Stimulated activated naive CD8-positive, alpha-beta T cell treated with anti-CD3 and anti-CD28 coated beads, Interleukin-15, amount 100 ng/mL, for 72 hours (primary cell): ENCODE measurements at regions not wholly inside any gene's neighbourhood (a gene's known extent, or its start where the extent isn't known, plus 50 kb on each side); places are given as distances from the start of the nearest gene placed in this dataset.

Experiments used
- ATAC-seq: fragments of 150-1000 bp; cut with Tn5 transposase; 2 replicates; pipeline ENCODE4 v1.10.0; 2021; ENCODE audit warnings: mild to moderate bottlenecking, moderate library complexity
- DNase-seq, 2 donors: peaks; one replicate each; pipeline ENCODE4 v3.0.0; 2021 to 2022
- H3K27ac Mint-ChIP-seq, 2 donors: one replicate each; pipeline ENCODE4 v1.8.0; 2022; ENCODE audit warnings: mild to moderate bottlenecking in 2 of 2, mixed read lengths in 2 of 2, moderate library complexity in 2 of 2
- H3K27me3 Mint-ChIP-seq: one replicate; pipeline ENCODE4 v1.8.0; 2022; ENCODE audit warnings: mixed read lengths
- H3K4me1 Mint-ChIP-seq: one replicate; pipeline ENCODE4 v1.8.0; 2022; ENCODE audit warnings: mild to moderate bottlenecking, mixed read lengths
- H3K4me3 Mint-ChIP-seq, 2 donors: one replicate each; pipeline ENCODE4 v1.8.0; 2022; ENCODE audit warnings: mild to moderate bottlenecking in 2 of 2, mixed read lengths in 2 of 2, moderate library complexity in 1 of 2
- H3K9me3 Mint-ChIP-seq, 2 donors: one replicate each; pipeline ENCODE4 v1.8.0; 2022; ENCODE audit warnings: mixed read lengths in 2 of 2

- no peak overlapping the region for H3K27ac Mint-ChIP-seq
- no peaks in the 10 kb centered on the region for H3K4me1 Mint-ChIP-seq
- ATAC-seq, result no peak
- peaks cover 0 to 10% of the 10 kb centered on the region in 2 donors for H3K9me3 Mint-ChIP-seq
- H3K27me3 Mint-ChIP-seq, result no peaks in the 10 kb centered on the region
- DNase-seq, result no peak
- H3K4me3 Mint-ChIP-seq, result no peak overlapping the region
Measured at GRCh38 chr2:22518641-22519040, 866.3 kb upstream of the KLHL29 start.

GRCh38 chr2:22520369-22521288, 864.4 kb upstream of the KLHL29 start:
- H3K4me3 Mint-ChIP-seq, result no peak overlapping the region
- H3K4me1 Mint-ChIP-seq, result no peaks in the 10 kb centered on the region
- H3K9me3 Mint-ChIP-seq, result peaks cover 0 to 3% of the 10 kb centered on the region in 2 donors
- no peaks in the 10 kb centered on the region for H3K27me3 Mint-ChIP-seq
- ATAC-seq (no peak), DNase-seq (no peak)
- no peak overlapping the region for H3K27ac Mint-ChIP-seq

GRCh38 chr2:22521620-22522019, 863.4 kb upstream of the KLHL29 start:
- H3K9me3 Mint-ChIP-seq, result no peaks in the 10 kb centered on the region

GRCh38 chr2:22525681-22526080, 859.3 kb upstream of the KLHL29 start:
- no peak overlapping the region for H3K27ac Mint-ChIP-seq
- H3K4me1 Mint-ChIP-seq, result no peaks in the 10 kb centered on the region
- peaks cover 0 to 5% of the 10 kb centered on the region in 2 donors for H3K9me3 Mint-ChIP-seq
- ATAC-seq (no peak), DNase-seq (no peak)
- H3K27me3 Mint-ChIP-seq, result no peaks in the 10 kb centered on the region
- no peak overlapping the region for H3K4me3 Mint-ChIP-seq

More at GRCh38 chr2:22521620-22522019, 863.4 kb upstream of the KLHL29 start:
- Mint-ChIP-seq H3K27me3 (no peaks in the 10 kb centered on the region), H3K4me3 (no peak overlapping the region), H3K4me1 (no peaks in the 10 kb centered on the region), H3K27ac (no peak overlapping the region)
- no peak for ATAC-seq
- DNase-seq, result no peak

GRCh38 chr2:22530131-22530530, 854.8 kb upstream of the KLHL29 start:
- H3K4me1 Mint-ChIP-seq, result no peaks in the 10 kb centered on the region
- H3K27ac Mint-ChIP-seq, result no peak overlapping the region
- ATAC-seq (no peak), DNase-seq (no peak)
- H3K9me3 Mint-ChIP-seq, result peaks cover 5 to 13% of the 10 kb centered on the region in 2 donors
- no peaks in the 10 kb centered on the region for H3K27me3 Mint-ChIP-seq
- H3K4me3 Mint-ChIP-seq, result no peak overlapping the region

- DNase-seq (no peak), ATAC-seq (no peak)
- H3K27me3 Mint-ChIP-seq, result no peaks in the 10 kb centered on the region
- peaks cover 16 to 21% of the 10 kb centered on the region in 2 donors for H3K9me3 Mint-ChIP-seq
- no peaks in the 10 kb centered on the region for H3K4me1 Mint-ChIP-seq
- H3K4me3 Mint-ChIP-seq, result no peak overlapping the region
- H3K27ac Mint-ChIP-seq, result no peak overlapping the region
Measured at GRCh38 chr2:22536133-22536532, 848.8 kb upstream of the KLHL29 start.

- ATAC-seq (no peak), DNase-seq (no peak)
- peaks cover 10 to 15% of the 10 kb centered on the region in 2 donors for H3K9me3 Mint-ChIP-seq
- H3K27me3 Mint-ChIP-seq, result no peaks in the 10 kb centered on the region
- H3K4me3 Mint-ChIP-seq, result no peak overlapping the region
- H3K27ac Mint-ChIP-seq, result no peak overlapping the region
- H3K4me1 Mint-ChIP-seq, result no peaks in the 10 kb centered on the region
Measured at GRCh38 chr2:22554453-22554852, 830.5 kb upstream of the KLHL29 start.

DNA sequence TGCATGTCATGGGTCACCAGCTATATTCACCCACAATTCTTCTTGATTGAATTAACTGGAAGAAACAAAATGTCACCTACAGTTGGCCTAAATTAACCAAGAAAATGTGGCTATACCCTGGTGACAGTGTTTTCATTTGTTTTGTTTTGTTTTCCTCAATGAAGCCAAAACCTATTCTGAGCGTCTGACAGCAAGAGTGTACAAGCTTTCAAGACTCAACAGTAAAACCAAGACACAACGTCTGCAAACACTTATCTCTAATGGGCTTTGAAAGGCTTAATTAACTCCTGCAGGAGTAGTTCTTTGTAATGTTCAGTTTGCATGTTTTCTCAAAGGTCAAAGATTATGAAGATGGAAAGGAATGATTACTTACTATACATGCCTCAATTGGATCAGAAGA, 827.6 kb upstream of the KLHL29 start:
- H3K4me3 Mint-ChIP-seq, result no peak overlapping the region
- H3K9me3 Mint-ChIP-seq, result peaks cover 0 to 6% of the 10 kb centered on the region in 2 donors
- ATAC-seq (no peak), DNase-seq (no peak)
- no peaks in the 10 kb centered on the region for H3K4me1 Mint-ChIP-seq
- no peak overlapping the region for H3K27ac Mint-ChIP-seq
- H3K27me3 Mint-ChIP-seq, result no peaks in the 10 kb centered on the region

- Mint-ChIP-seq H3K27me3 (no peaks in the 10 kb centered on the region), H3K4me3 (no peak overlapping the region), H3K4me1 (no peaks in the 10 kb centered on the region), H3K27ac (no peak overlapping the region), H3K9me3 (peaks cover 0 to 12% of the 10 kb centered on the region in 2 donors)
- no peak for ATAC-seq
- no peak for DNase-seq
Measured at GRCh38 chr2:22560021-22560420, 825.0 kb upstream of the KLHL29 start.

- H3K27me3 Mint-ChIP-seq, result no peaks in the 10 kb centered on the region
- peaks cover 21 to 23% of the 10 kb centered on the region in 2 donors for H3K9me3 Mint-ChIP-seq
- no peak overlapping the region for H3K27ac Mint-ChIP-seq
- DNase-seq (no peak), ATAC-seq (no peak)
- H3K4me1 Mint-ChIP-seq, result no peaks in the 10 kb centered on the region
- no peak overlapping the region for H3K4me3 Mint-ChIP-seq
Measured at GRCh38 chr2:22579341-22579740, 805.6 kb upstream of the KLHL29 start.

DNA sequence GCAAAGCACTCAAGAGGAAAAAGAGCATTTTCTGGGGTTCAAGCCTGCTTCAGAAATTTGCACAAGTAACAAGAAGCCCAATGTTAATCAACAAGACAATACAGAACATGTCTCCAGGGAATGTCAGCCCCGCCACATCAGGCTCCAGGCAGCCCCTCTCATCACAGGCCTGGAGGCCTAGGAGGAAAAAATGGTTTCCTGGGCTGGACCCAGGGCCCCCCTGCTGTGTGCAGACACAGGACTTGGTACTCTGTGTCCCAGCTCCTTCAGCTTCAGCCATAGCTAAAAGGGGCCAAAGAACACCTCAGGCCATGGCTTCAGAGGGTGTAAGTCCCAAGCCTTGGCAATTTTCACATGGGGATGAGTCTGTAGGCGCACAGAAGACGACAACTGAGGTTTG, 802.9 kb upstream of the KLHL29 start:
- no peaks in the 10 kb centered on the region for H3K4me1 Mint-ChIP-seq
- H3K27ac Mint-ChIP-seq, result no peak overlapping the region
- ATAC-seq (no peak), DNase-seq (no peak)
- no peaks in the 10 kb centered on the region for H3K27me3 Mint-ChIP-seq
- H3K9me3 Mint-ChIP-seq, result peaks cover 21 to 23% of the 10 kb centered on the region in 2 donors
- no peak overlapping the region for H3K4me3 Mint-ChIP-seq

DNA sequence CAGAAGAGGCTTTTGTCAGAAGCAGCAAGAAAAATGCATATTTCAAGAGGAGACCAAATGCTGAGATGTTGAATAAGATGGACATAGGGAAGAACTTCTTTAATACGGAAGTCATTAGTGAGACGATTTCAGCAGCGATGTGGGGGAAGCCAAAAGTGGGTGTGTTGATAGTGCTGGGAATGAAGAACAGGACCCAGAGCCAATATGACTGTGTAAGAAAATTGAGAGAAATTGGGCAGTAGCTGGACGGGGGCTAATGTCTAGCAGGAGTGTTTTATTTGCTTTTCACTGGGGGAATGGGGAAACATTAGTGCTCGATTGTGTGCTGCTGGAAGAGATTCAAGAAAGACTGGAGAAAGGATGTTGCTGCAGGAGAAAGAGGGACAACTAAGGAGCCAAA, 788.7 kb upstream of the KLHL29 start:
- DNase-seq (no peak), ATAC-seq (no peak)
- peaks cover 5 to 31% of the 10 kb centered on the region in 2 donors for H3K9me3 Mint-ChIP-seq
- no peaks in the 10 kb centered on the region for H3K4me1 Mint-ChIP-seq
- no peak overlapping the region for H3K4me3 Mint-ChIP-seq
- H3K27ac Mint-ChIP-seq, result no peak overlapping the region
- no peaks in the 10 kb centered on the region for H3K27me3 Mint-ChIP-seq

DNA sequence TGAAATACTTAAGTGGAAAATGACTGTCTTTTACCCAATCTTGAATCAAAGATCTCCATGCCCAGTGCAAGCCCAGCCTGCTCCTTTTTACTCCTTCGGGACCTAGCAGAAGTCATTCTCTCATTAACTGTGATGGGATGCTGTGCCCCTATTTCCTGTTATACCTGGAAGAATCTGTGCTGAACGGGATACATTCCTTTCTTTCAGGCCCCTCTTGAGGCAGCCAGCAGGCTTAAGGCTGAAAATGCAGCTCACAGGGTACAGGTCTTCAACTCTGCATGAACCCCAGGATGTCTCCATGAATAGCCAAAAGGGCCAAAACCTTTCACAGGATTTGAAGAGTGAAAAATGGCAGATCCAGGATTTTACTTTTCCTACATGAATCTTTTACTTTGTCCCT, 784.8 kb upstream of the KLHL29 start:
- Mint-ChIP-seq H3K9me3 (peaks cover 0 to 15% of the 10 kb centered on the region in 2 donors), H3K4me3 (no peak overlapping the region)

GRCh38 chr2:22600999-22601398, 784.0 kb upstream of the KLHL29 start:
- ATAC-seq, result no peak
- DNase-seq, result no peak
- Mint-ChIP-seq H3K4me1 (no peaks in the 10 kb centered on the region), H3K4me3 (no peak overlapping the region), H3K27me3 (no peaks in the 10 kb centered on the region), H3K9me3 (peaks cover 0 to 15% of the 10 kb centered on the region in 2 donors), H3K27ac (no peak overlapping the region)

More for the DNA sequence above, 784.8 kb upstream of the KLHL29 start:
- Mint-ChIP-seq H3K27me3 (no peaks in the 10 kb centered on the region), H3K27ac (no peak overlapping the region), H3K4me1 (no peaks in the 10 kb centered on the region)
- no peak for DNase-seq
- ATAC-seq, result no peak

DNA sequence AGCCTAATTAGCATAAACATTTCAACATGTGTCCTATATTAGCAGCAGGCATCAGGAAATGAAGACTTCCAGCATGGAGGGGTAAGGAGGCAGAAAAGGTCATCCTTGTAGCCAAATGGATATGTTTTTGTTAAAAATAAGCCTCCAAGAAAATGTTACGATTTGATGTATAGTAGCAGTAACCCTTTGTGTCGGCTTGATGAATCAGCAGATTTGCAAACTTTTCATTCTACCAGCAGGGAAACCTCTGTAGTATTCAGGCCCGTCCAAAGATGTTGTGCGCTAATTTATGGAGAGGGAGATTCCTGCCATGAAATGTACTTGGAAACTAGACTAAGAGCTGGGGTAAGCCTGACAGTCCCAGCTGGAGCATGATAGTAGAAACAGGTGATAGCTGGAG, 780.8 kb upstream of the KLHL29 start:
- DNase-seq, result no peak

GRCh38 chr2:22616031-22616430, 768.9 kb upstream of the KLHL29 start:
- Mint-ChIP-seq H3K4me1 (no peaks in the 10 kb centered on the region), H3K27ac (no peak overlapping the region), H3K9me3 (peaks cover 0 to 6% of the 10 kb centered on the region in 2 donors), H3K27me3 (no peaks in the 10 kb centered on the region), H3K4me3 (no peak overlapping the region)
- ATAC-seq (no peak), DNase-seq (no peak)

More for the DNA sequence above, 780.8 kb upstream of the KLHL29 start:
- no peaks in the 10 kb centered on the region for H3K9me3 Mint-ChIP-seq
- H3K4me3 Mint-ChIP-seq, result no peak overlapping the region
- H3K27me3 Mint-ChIP-seq, result no peaks in the 10 kb centered on the region
- no peaks in the 10 kb centered on the region for H3K4me1 Mint-ChIP-seq
- no peak overlapping the region for H3K27ac Mint-ChIP-seq
- no peak for ATAC-seq
